ENCODE measurements at regions not wholly inside any gene's neighbourhood (a gene's known extent, or its start where the extent isn't known, plus 50 kb on each side); places are given as distances from the start of the nearest gene placed in this dataset.
"Not testable (repeated sequence)": the region's sequence is repeated elsewhere in the genome, so short reads cannot be mapped to it uniquely, and the experiment has no call there.

- DNase-seq: no peak
These were observed 144.3 kb downstream of the FCRL5 start for GRCh38 chr1:157407917-157408525.

GRCh38 chr1:157407367-157407766 lies 144.9 kb downstream of the FCRL5 start:
- no peak for DNase-seq

- no peak for DNase-seq
These were observed 146.7 kb downstream of the FCRL5 start for GRCh38 chr1:157405662-157406061.

GRCh38 chr1:157404614-157405013 lies 147.7 kb downstream of the FCRL5 start:
- DNase-seq: no peak

- no peak for DNase-seq
These were observed 148.2 kb downstream of the FCRL5 start for GRCh38 chr1:157404063-157404501.

GRCh38 chr1:157403608-157404007 lies 148.7 kb downstream of the FCRL5 start:
- DNase-seq: no peak

GRCh38 chr1:157403203-157403602 lies 149.1 kb downstream of the FCRL5 start:
- DNase-seq: no peak

GRCh38 chr1:157400766-157401165 lies 151.5 kb downstream of the FCRL5 start:
- DNase-seq: no peak

GRCh38 chr1:157399984-157400382 lies 152.3 kb downstream of the FCRL5 start:
- DNase-seq: no peak

- no peak for DNase-seq
These were observed 152.9 kb downstream of the FCRL5 start for GRCh38 chr1:157399343-157399983.

- no peak for DNase-seq
These were observed 161.7 kb downstream of the FCRL5 start for GRCh38 chr1:157390651-157391050.

GRCh38 chr1:157388057-157388456 lies 164.3 kb downstream of the FCRL5 start:
- no peak for DNase-seq

- DNase-seq: no peak
These were observed 168.1 kb downstream of the FCRL5 start for GRCh38 chr1:157384258-157384657.

GRCh38 chr1:157382351-157382750 lies 170.0 kb downstream of the FCRL5 start:
- DNase-seq: no peak

- DNase-seq: no peak
These were observed 171.8 kb downstream of the FCRL5 start for GRCh38 chr1:157380523-157380922.

- DNase-seq: not testable (repeated sequence)
These were observed 175.0 kb downstream of the FCRL5 start for GRCh38 chr1:157377280-157377713.

GRCh38 chr1:157376681-157377080 lies 175.6 kb downstream of the FCRL5 start:
- no peak for DNase-seq

GRCh38 chr1:157372311-157372710 lies 180.0 kb downstream of the FCRL5 start:
- not testable (repeated sequence) for DNase-seq

GRCh38 chr1:157371826-157372225 lies 180.5 kb downstream of the FCRL5 start:
- no peak for DNase-seq

GRCh38 chr1:157371221-157371620 lies 181.1 kb downstream of the FCRL5 start:
- no peak for DNase-seq

- no peak for DNase-seq
These were observed 181.6 kb downstream of the FCRL5 start for GRCh38 chr1:157370698-157371097.

GRCh38 chr1:157369808-157370521 lies 182.3 kb downstream of the FCRL5 start:
- no peak for DNase-seq

GRCh38 chr1:157368941-157369340 lies 183.4 kb downstream of the FCRL5 start:
- DNase-seq: not testable (repeated sequence)

- no peak for DNase-seq
These were observed 184.0 kb downstream of the FCRL5 start for GRCh38 chr1:157368363-157368762.
